ENCODE measurements at regions not wholly inside any gene's neighbourhood (a gene's known extent, or its start where the extent isn't known, plus 50 kb on each side); places are given as distances from the start of the nearest gene placed in this dataset.

DNA sequence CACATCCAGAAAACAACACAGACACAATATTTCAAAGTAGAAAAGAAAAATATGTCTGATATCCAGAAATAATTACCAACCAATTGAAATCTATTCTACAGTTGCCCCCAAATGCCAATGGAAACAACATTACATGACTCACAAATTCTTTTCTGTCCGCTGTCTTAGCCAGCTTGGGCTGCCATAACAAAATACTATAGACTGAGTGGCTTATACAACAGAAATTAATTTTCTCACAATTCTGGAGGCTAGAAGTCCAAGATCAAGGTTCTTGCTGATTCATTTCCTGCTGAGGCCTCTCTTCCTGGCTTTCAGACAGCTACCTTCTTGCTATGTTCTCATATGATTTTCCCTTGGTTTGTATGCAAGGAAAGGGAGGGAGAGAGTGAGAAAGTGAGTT, 698.1 kb downstream of the DHX35 start:
- no peak for ATAC-seq
- no peak overlapping the region for H3K27ac Mint-ChIP-seq
- no peaks in the 10 kb centered on the region for H3K4me1 Mint-ChIP-seq (ENCODE audit: low read depth)
- CTCF ChIA-PET = no interaction called here
- POLR2A ChIA-PET = no interaction called here
- TF ChIP-seq, protein P1, sequence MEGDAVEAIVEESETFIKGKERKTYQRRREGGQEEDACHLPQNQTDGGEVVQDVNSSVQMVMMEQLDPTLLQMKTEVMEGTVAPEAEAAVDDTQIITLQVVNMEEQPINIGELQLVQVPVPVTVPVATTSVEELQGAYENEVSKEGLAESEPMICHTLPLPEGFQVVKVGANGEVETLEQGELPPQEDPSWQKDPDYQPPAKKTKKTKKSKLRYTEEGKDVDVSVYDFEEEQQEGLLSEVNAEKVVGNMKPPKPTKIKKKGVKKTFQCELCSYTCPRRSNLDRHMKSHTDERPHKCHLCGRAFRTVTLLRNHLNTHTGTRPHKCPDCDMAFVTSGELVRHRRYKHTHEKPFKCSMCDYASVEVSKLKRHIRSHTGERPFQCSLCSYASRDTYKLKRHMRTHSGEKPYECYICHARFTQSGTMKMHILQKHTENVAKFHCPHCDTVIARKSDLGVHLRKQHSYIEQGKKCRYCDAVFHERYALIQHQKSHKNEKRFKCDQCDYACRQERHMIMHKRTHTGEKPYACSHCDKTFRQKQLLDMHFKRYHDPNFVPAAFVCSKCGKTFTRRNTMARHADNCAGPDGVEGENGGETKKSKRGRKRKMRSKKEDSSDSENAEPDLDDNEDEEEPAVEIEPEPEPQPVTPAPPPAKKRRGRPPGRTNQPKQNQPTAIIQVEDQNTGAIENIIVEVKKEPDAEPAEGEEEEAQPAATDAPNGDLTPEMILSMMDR (IDR thresholded peaks at IDR 0.05) = no peak
- H3K36me3 Mint-ChIP-seq (ENCODE audit: low read depth) = no peaks in the 10 kb centered on the region
- H3K4me3 Mint-ChIP-seq = no peak overlapping the region
- H3K9me3 Mint-ChIP-seq = no peaks in the 10 kb centered on the region
- DNase-seq = no peak
- no peaks in the 10 kb centered on the region for H3K27me3 Mint-ChIP-seq
- intact Hi-C loops (cut with micrococcal nuclease) = no loop called here

DNA sequence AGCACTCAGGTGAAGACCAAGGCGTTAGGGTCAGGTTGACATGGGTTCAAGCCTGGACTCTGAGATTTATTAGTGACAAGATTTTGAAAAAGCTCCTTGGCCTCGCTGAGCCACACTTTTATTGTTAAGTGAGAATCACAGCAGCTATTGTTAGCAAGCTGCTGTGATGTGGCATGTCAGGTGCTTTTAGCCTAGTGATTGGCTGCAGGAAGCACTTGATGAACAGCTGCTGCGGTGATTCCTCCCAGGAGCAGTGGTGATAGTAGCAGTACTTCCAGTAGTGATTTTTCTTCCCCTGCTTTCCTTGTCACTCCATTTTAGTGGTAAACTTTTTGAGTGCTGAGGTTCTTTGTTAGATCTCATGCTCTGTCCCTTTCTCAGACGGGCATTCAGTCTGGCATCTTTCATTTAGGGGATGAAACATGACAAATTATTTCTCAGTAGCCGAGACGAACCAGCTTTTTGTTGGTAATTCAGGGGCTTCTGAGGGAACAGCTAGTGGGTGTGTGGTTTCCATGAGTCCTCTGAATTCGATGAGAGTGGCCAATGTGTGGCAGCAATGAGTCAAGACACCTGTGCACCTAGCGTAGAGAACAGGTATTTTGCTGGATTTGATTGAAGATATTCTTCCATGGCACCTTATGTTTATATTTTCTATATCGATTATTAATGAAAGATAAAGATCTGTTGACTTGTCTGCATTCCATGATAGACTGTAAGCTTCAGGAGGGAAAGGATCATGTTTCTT, 696.7 kb downstream of the DHX35 start:
- H3K4me3 Mint-ChIP-seq = no peak overlapping the region
- no peaks in the 10 kb centered on the region for H3K27me3 Mint-ChIP-seq
- no peaks in the 10 kb centered on the region for H3K4me1 Mint-ChIP-seq (ENCODE audit: low read depth)
- CTCF ChIA-PET = no interaction called here
- no peak for DNase-seq
- TF ChIP-seq, protein P1 (IDR thresholded peaks at IDR 0.05) = no peak
- no peak overlapping the region for H3K27ac Mint-ChIP-seq
- intact Hi-C loops (cut with micrococcal nuclease) = no loop called here
- H3K36me3 Mint-ChIP-seq (ENCODE audit: low read depth) = no peaks in the 10 kb centered on the region
- H3K9me3 Mint-ChIP-seq = no peaks in the 10 kb centered on the region
- no peak for ATAC-seq
- POLR2A ChIA-PET = no interaction called here

- ChIA-PET POLR2A (no interaction called here), CTCF (no interaction called here)
- no peaks in the 10 kb centered on the region for H3K36me3 Mint-ChIP-seq (ENCODE audit: low read depth)
- no peak overlapping the region for H3K27ac Mint-ChIP-seq
- ATAC-seq (no peak), DNase-seq (no peak)
- no peaks in the 10 kb centered on the region for H3K9me3 Mint-ChIP-seq
- intact Hi-C loops (cut with micrococcal nuclease) = no loop called here
- H3K4me1 Mint-ChIP-seq (ENCODE audit: low read depth) = no peaks in the 10 kb centered on the region
- H3K27me3 Mint-ChIP-seq = peaks cover 5% of the 10 kb centered on the region
- TF ChIP-seq, protein P1 (IDR thresholded peaks at IDR 0.05) = no peak
- H3K4me3 Mint-ChIP-seq = no peak overlapping the region
These were observed 692.0 kb downstream of the DHX35 start for GRCh38 chr20:39654171-39654570.

GRCh38 chr20:39651645-39652325, 689.6 kb downstream of the DHX35 start:
- H3K9me3 Mint-ChIP-seq = no peaks in the 10 kb centered on the region
- H3K4me3 Mint-ChIP-seq = no peak overlapping the region
- H3K27ac Mint-ChIP-seq = no peak overlapping the region
- no peak for ATAC-seq
- DNase-seq = no peak
- intact Hi-C loops (cut with micrococcal nuclease) = no loop called here
- H3K36me3 Mint-ChIP-seq (ENCODE audit: low read depth) = no peaks in the 10 kb centered on the region
- no peaks in the 10 kb centered on the region for H3K4me1 Mint-ChIP-seq (ENCODE audit: low read depth)
- peaks cover 9% of the 10 kb centered on the region for H3K27me3 Mint-ChIP-seq
- TF ChIP-seq, protein P1 (IDR thresholded peaks at IDR 0.05) = no peak
- CTCF ChIA-PET = no interaction called here
- POLR2A ChIA-PET = no interaction called here

DNA sequence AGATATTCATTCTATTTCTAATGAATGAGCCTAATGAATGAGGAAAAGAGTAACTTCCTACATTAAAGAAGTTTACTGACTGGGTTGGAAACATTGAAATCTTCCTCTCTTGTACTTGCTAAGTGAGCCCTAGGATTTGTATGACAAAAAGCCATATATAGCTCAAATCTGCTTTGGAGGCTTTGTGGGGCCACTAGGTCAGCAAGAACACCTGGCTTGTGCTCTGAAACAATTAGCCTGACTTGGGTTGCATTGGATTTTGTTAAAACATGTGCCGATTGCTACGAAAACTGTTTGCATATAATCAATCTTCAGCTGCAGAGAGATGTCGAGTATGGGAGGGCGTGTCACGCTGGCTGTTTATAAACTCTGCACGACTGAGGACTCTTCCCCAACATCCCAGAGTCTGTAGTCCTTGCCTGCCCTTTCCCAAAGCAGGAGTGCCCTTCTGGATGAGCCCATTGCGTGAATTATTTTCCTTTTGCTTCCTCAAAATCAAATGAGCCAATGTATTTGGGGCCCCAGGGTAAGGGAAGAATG, 684.8 kb downstream of the DHX35 start:
- no peaks in the 10 kb centered on the region for H3K9me3 Mint-ChIP-seq
- no peaks in the 10 kb centered on the region for H3K36me3 Mint-ChIP-seq (ENCODE audit: low read depth)
- TF ChIP-seq, protein P1 (IDR thresholded peaks at IDR 0.05) = no peak
- no peak overlapping the region for H3K4me3 Mint-ChIP-seq
- ChIA-PET POLR2A (no interaction called here), CTCF (interaction anchor here (1.0 kb wide), 1 partner anchor 382 kb away, joined by 3 read pairs; no protein-coding TSS in a partner anchor)
- no peak overlapping the region for H3K27ac Mint-ChIP-seq
- ATAC-seq (no peak), DNase-seq (no peak)
- intact Hi-C loops (cut with micrococcal nuclease) = no loop called here
- no peaks in the 10 kb centered on the region for H3K4me1 Mint-ChIP-seq (ENCODE audit: low read depth)
- H3K27me3 Mint-ChIP-seq = peaks cover 8% of the 10 kb centered on the region

Measured in activated CD8-positive, alpha-beta T cell treated with anti-CD3 and anti-CD28 coated beads for 36 hours (primary cell).